ENCODE measurements at regions not wholly inside any gene's neighbourhood (a gene's known extent, or its start where the extent isn't known, plus 50 kb on each side); places are given as distances from the start of the nearest gene placed in this dataset.

GRCh38 chr6:105821777-105822176 lies 264.4 kb upstream of the PRDM1 start:
- H3K4me1 Mint-ChIP-seq = peaks cover 17% of the 10 kb centered on the region
- H3K27me3 Mint-ChIP-seq (ENCODE audit: low read depth in 3 of 3) = no peaks in the 10 kb centered on the region
- Histone ChIP-seq H3K79me2 (ENCODE audit: insufficient read depth, low read length) (no peaks in the 10 kb centered on the region), H3K4me3 (replicated peaks in 1 of 3; ENCODE audit: low read depth in 2 of 3, low read length in 3 of 3) (no peak overlapping the region), H3K27me3 (ENCODE audit: control insufficient read depth in 2 of 2, insufficient read depth in 2 of 2, low read length in 2 of 2) (no peaks in the 10 kb centered on the region), H3K4me2 (replicated peaks; ENCODE audit: extremely low read depth, low read length, poor library complexity, severe bottlenecking) (no peak overlapping the region), H3K9me3 (replicated peaks in 1 of 2; ENCODE audit: control insufficient read depth in 1 of 2, insufficient read depth in 1 of 2, low read length in 2 of 2) (no peaks in the 10 kb centered on the region), H3K9ac (ENCODE audit: insufficient read depth, low read length, poor library complexity, severe bottlenecking) (no peak overlapping the region), H2AFZ (ENCODE audit: insufficient read depth, low read depth, low read length, poor library complexity, severe bottlenecking) (no peak overlapping the region), H3K36me3 (replicated peaks in 1 of 2; ENCODE audit: control insufficient read depth in 1 of 2, insufficient read depth in 2 of 2, low read length in 2 of 2) (no peaks in the 10 kb centered on the region), H3K27ac (ENCODE audit: low read depth in 1 of 2, low read length in 2 of 2) (no peak overlapping the region), H3K4me1 (ENCODE audit: control insufficient read depth in 1 of 2, insufficient read depth in 2 of 2, low read length in 2 of 2) (peaks cover 17 to 18% of the 10 kb centered on the region in 2 donors), H4K20me1 (ENCODE audit: insufficient read depth, low read length) (no peaks in the 10 kb centered on the region)
- no peak for DNase-seq
- no peak overlapping the region for H3K4me3 Mint-ChIP-seq
- TF ChIP-seq CTCF (IDR thresholded peaks at IDR 0.05) = no peak
- 80% methylated on average over 1 of the region's 1 CpG for WGBS (ENCODE audit: insufficient coverage)
- peak overlapping the region in 1 of 7 donors; percentile 21 for H3K27ac Mint-ChIP-seq
- H3K36me3 Mint-ChIP-seq = peaks cover 0 to 2% of the 10 kb centered on the region in 2 donors
- H3K9me3 Mint-ChIP-seq = peaks cover 3 to 11% (median 5%) of the 10 kb centered on the region in 7 donors
- intact Hi-C loops (cut with micrococcal nuclease) = no loop called here

- H3K27me3 Mint-ChIP-seq (ENCODE audit: low read depth in 3 of 3) = peaks cover 0 to 2% (median 0%) of the 10 kb centered on the region in 3 donors
- no peak for DNase-seq
- H3K4me3 Mint-ChIP-seq = no peak overlapping the region
- peaks cover 17 to 18% of the 10 kb centered on the region in 2 donors for H3K4me1 ChIP-seq (ENCODE audit: control insufficient read depth in 1 of 2, insufficient read depth in 2 of 2, low read length in 2 of 2)
- H3K36me3 Mint-ChIP-seq = peaks cover 0 to 2% of the 10 kb centered on the region in 2 donors
- H3K79me2 ChIP-seq (ENCODE audit: insufficient read depth, low read length) = no peaks in the 10 kb centered on the region
- no peaks in the 10 kb centered on the region for H3K27me3 ChIP-seq (ENCODE audit: control insufficient read depth in 2 of 2, insufficient read depth in 2 of 2, low read length in 2 of 2)
- no peaks in the 10 kb centered on the region for H3K9me3 ChIP-seq (replicated peaks in 1 of 2; ENCODE audit: control insufficient read depth in 1 of 2, insufficient read depth in 1 of 2, low read length in 2 of 2)
- no peak overlapping the region for H3K27ac Mint-ChIP-seq
- H2AFZ ChIP-seq (ENCODE audit: insufficient read depth, low read depth, low read length, poor library complexity, severe bottlenecking) = no peak overlapping the region
- H4K20me1 ChIP-seq (ENCODE audit: insufficient read depth, low read length) = no peaks in the 10 kb centered on the region
- peaks cover 2 to 10% (median 5%) of the 10 kb centered on the region in 7 donors for H3K9me3 Mint-ChIP-seq
- H3K9ac ChIP-seq (ENCODE audit: insufficient read depth, low read length, poor library complexity, severe bottlenecking) = no peak overlapping the region
- no peak overlapping the region for H3K27ac ChIP-seq (ENCODE audit: low read depth in 1 of 2, low read length in 2 of 2)
- WGBS (ENCODE audit: insufficient coverage) = 100% methylated on average over 2 of the region's 2 CpGs
- H3K4me1 Mint-ChIP-seq = peaks cover 17% of the 10 kb centered on the region
- no peak overlapping the region for H3K4me3 ChIP-seq (replicated peaks in 1 of 3; ENCODE audit: low read depth in 2 of 3, low read length in 3 of 3)
- intact Hi-C loops (cut with micrococcal nuclease) = no loop called here
- TF ChIP-seq CTCF (IDR thresholded peaks at IDR 0.05) = no peak
- H3K4me2 ChIP-seq (replicated peaks; ENCODE audit: extremely low read depth, low read length, poor library complexity, severe bottlenecking) = no peak overlapping the region
- H3K36me3 ChIP-seq (replicated peaks in 1 of 2; ENCODE audit: control insufficient read depth in 1 of 2, insufficient read depth in 2 of 2, low read length in 2 of 2) = no peaks in the 10 kb centered on the region
These were observed 265.1 kb upstream of the PRDM1 start for GRCh38 chr6:105821027-105821426.
